ENCODE measurements at regions not wholly inside any gene's neighbourhood (a gene's known extent, or its start where the extent isn't known, plus 50 kb on each side); places are given as distances from the start of the nearest gene placed in this dataset.

DNA sequence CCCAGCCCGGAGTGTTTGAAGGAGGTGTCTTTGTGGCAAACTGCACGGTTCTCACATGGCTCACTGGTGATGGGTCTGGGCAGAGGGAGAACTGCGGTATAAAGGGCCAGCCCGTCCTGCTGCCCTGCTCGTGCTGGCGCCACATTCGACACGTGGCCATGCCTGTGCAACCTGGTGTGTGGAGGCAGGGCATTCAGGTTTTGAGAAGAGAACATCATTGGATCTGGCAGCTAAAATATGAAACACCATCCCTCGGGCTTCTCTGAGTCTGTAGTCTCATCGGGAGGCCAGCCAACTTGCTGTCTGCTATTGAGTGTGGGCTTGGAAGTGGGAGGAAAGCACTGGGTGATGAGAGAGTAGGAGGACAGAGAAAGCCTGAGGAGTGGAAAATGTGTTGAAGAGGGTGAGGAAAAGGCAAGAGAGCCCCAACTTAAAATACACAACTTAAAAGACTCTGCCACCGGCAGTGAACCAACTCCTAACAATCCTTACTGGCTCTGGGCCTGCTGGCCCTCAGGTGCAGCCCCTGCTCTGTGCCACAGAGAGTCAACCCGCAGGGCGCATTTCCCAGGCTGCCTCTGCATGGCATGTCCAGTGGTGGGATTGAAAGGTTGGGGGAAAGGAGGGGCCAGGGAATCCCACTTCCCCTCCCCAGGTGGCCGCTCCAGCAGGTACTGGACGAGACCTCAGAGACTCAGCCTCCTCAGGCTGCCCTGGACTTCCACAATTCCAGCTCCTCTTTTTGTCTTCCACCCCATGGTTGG lies 112.7 kb upstream of the DLX2 start:
- Histone ChIP-seq H3K36me3 (ENCODE audit: control insufficient read depth in 1 of 2, insufficient read depth in 2 of 2, low read length in 2 of 2) (no peaks in the 10 kb centered on the region), H3K4me2 (ENCODE audit: low read length) (no peak overlapping the region), H3K9ac (ENCODE audit: low read length) (no peak overlapping the region), H3K9me3 (ENCODE audit: control insufficient read depth in 1 of 2, insufficient read depth in 1 of 2, low read depth in 1 of 2, low read length in 2 of 2) (no peaks in the 10 kb centered on the region), H3K27ac (ENCODE audit: low read depth, low read length) (no peak overlapping the region), H3K4me3 (replicated peaks in 1 of 2; ENCODE audit: low read depth in 1 of 2, low read length in 2 of 2) (no peak overlapping the region), H3K79me2 (ENCODE audit: insufficient read depth, low read length) (no peaks in the 10 kb centered on the region), H3K4me1 (ENCODE audit: control insufficient read depth in 1 of 2, insufficient read depth in 2 of 2, low read length in 2 of 2) (no peaks in the 10 kb centered on the region), H2AFZ (ENCODE audit: low read depth, low read length, poor library complexity, severe bottlenecking) (no peak overlapping the region), H3K27me3 (ENCODE audit: insufficient read depth, low read length) (no peaks in the 10 kb centered on the region), H4K20me1 (ENCODE audit: insufficient read depth) (no peaks in the 10 kb centered on the region), H3K9me2 (ENCODE audit: insufficient read depth) (no peaks in the 10 kb centered on the region)
- CTCF ChIA-PET: no interaction called here
- POLR2A ChIA-PET: interaction anchor here (1.5 kb wide), 1 partner anchor 38 kb away, joined by 4 read pairs; no protein-coding TSS in a partner anchor
- RAD21 ChIA-PET (ENCODE audit: low non-redundant PET in 1 of 2, low total read pairs in 2 of 2, uncharacterized antibody in 2 of 2, unreplicated experiment in 2 of 2): no interaction called here
- no peak for ATAC-seq
- no peak for DNase-seq (ENCODE audit: low read depth, low spot score)
- intact Hi-C loops (cut with micrococcal nuclease): no loop called here
- BruUV-seq (replicated peaks): no TSS peak
- TF ChIP-seq SRF (IDR thresholded peaks at IDR 0.05; ENCODE audit: low read depth) (no peak), CBX3 (IDR thresholded peaks at IDR 0.05; ENCODE audit: low read depth) (no peak), SIN3A (IDR thresholded peaks at IDR 0.05; ENCODE audit: low read depth) (no peak), EZH2phosphoT487 (IDR thresholded peaks at IDR 0.05; ENCODE audit: borderline replicate concordance) (no peak), ZFX (IDR thresholded peaks at IDR 0.05) (no peak), YY1 (IDR thresholded peaks at IDR 0.05; ENCODE audit: extremely low read depth, insufficient replicate concordance, low read depth, low read length) (no peak), CEBPB (IDR thresholded peaks at IDR 0.05; ENCODE audit: low read depth) (no peak), JUND (IDR thresholded peaks at IDR 0.05) (no peak), POLR2AphosphoS5 (IDR thresholded peaks at IDR 0.05; ENCODE audit: low read depth, low read length) (no peak), TCF7L2 (IDR thresholded peaks at IDR 0.05; ENCODE audit: borderline replicate concordance, extremely low read depth, insufficient read depth, insufficient read length) (no peak)
- TF ChIP-seq, protein P1, sequence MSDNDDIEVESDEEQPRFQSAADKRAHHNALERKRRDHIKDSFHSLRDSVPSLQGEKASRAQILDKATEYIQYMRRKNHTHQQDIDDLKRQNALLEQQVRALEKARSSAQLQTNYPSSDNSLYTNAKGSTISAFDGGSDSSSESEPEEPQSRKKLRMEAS (IDR thresholded peaks at IDR 0.05): no peak
- TF ChIP-seq, protein P2, sequence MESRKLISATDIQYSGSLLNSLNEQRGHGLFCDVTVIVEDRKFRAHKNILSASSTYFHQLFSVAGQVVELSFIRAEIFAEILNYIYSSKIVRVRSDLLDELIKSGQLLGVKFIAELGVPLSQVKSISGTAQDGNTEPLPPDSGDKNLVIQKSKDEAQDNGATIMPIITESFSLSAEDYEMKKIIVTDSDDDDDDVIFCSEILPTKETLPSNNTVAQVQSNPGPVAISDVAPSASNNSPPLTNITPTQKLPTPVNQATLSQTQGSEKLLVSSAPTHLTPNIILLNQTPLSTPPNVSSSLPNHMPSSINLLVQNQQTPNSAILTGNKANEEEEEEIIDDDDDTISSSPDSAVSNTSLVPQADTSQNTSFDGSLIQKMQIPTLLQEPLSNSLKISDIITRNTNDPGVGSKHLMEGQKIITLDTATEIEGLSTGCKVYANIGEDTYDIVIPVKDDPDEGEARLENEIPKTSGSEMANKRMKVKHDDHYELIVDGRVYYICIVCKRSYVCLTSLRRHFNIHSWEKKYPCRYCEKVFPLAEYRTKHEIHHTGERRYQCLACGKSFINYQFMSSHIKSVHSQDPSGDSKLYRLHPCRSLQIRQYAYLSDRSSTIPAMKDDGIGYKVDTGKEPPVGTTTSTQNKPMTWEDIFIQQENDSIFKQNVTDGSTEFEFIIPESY (IDR thresholded peaks at IDR 0.05; ENCODE audit: extremely low read depth, insufficient replicate concordance, low read length): no peak
- TF ChIP-seq, protein P3, sequence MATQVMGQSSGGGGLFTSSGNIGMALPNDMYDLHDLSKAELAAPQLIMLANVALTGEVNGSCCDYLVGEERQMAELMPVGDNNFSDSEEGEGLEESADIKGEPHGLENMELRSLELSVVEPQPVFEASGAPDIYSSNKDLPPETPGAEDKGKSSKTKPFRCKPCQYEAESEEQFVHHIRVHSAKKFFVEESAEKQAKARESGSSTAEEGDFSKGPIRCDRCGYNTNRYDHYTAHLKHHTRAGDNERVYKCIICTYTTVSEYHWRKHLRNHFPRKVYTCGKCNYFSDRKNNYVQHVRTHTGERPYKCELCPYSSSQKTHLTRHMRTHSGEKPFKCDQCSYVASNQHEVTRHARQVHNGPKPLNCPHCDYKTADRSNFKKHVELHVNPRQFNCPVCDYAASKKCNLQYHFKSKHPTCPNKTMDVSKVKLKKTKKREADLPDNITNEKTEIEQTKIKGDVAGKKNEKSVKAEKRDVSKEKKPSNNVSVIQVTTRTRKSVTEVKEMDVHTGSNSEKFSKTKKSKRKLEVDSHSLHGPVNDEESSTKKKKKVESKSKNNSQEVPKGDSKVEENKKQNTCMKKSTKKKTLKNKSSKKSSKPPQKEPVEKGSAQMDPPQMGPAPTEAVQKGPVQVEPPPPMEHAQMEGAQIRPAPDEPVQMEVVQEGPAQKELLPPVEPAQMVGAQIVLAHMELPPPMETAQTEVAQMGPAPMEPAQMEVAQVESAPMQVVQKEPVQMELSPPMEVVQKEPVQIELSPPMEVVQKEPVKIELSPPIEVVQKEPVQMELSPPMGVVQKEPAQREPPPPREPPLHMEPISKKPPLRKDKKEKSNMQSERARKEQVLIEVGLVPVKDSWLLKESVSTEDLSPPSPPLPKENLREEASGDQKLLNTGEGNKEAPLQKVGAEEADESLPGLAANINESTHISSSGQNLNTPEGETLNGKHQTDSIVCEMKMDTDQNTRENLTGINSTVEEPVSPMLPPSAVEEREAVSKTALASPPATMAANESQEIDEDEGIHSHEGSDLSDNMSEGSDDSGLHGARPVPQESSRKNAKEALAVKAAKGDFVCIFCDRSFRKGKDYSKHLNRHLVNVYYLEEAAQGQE (IDR thresholded peaks at IDR 0.05; ENCODE audit: low read depth): no peak

Data from HCT116 (cell line).